ENCODE measurements at regions not wholly inside any gene's neighbourhood (a gene's known extent, or its start where the extent isn't known, plus 50 kb on each side); places are given as distances from the start of the nearest gene placed in this dataset.

DNA sequence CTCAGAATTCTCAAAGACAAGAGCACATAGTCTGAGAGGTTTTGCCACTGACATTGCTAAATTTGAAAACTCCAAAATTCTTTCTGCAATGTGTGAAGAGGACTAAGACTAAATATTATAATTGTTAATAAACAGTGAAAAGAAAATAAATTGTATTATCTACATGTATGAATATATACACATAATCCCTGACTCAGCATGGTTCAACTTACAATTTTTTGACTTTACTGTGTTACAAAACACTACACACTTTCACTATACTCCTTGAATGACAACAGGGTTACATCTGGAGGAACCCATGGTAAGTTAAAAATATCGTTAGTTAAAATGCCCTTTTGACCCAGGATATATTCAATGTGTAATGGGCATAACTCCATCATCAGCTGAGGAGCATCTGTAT, 2017.2 kb upstream of the TENM3 start:
- no peak for DNase-seq (ENCODE audit: low read depth)
- H3K4me3 ChIP-seq (ENCODE audit: low read depth, low read length) = no peak overlapping the region

DNA sequence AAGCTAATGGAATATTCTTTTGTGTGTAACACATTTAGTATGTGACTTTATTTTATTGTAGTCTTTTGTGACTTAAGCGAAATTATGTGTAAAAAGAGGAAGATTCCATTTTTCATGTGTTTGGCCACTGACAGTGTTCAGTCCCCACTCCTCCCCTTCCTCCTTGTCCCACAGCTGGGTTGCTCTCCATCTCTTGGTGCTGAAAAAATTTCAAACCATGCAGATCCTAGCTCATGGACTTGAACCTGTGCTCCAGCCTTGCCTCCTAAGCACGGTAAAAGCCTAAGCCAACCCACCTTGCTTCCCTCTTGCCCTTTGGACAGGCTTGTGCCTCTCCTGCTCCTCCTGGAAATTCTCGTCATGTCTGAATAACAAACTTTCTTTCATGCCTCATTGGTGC, 2008.5 kb upstream of the TENM3 start:
- DNase-seq (ENCODE audit: low read depth) = no peak

GRCh38 chr4:180240670-180241069, 2002.5 kb upstream of the TENM3 start:
- no peak for DNase-seq (ENCODE audit: low read depth)
- H3K4me3 ChIP-seq (ENCODE audit: low read depth, low read length) = no peak overlapping the region

More for the DNA sequence above, 2008.5 kb upstream of the TENM3 start:
- no peak overlapping the region for H3K4me3 ChIP-seq (ENCODE audit: low read depth, low read length)

GRCh38 chr4:180253419-180253818, 1989.8 kb upstream of the TENM3 start:
- no peak for DNase-seq (ENCODE audit: low read depth)

DNA sequence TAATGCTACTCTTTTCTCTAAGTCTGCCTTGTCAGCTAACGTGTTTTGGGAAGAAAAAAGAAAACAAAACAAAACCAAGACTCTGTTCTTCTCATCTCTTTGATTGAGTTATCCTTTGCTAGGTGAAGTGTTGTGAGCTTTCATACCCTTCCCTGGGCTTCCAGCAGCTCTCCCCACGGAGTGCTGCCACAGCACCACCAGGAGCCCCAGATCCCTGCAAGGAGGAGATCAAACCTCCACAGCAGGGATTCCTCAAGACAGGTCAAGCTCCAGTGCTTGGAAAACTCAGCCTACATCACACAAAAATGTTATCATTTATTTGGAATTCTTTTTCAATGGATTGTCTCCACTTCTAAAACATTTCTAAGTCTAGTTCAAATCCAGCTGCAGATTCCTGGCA, 1981.9 kb upstream of the TENM3 start:
- H3K4me3 ChIP-seq (ENCODE audit: low read depth, low read length) = no peak overlapping the region

More at GRCh38 chr4:180253419-180253818, 1989.8 kb upstream of the TENM3 start:
- no peak overlapping the region for H3K4me3 ChIP-seq (ENCODE audit: low read depth, low read length)

DNA sequence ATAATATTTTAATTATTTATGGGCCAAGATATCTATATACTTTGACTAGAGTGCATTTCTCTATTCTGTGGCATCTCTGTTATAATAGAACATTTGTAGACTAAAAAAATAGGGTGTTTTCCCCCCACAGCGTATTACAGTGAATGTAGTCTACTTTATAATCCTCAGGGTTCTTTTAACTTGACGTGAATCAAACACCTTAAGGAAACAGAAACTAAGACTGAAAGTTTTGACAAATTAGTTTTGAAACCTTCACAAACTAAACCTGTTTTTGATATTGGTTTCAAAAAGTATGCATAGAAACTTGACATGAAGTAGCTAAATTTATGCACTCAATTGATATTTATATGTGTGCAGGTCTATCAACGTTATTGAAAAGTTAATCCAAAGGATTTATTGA, 1963.1 kb upstream of the TENM3 start:
- DNase-seq (ENCODE audit: low read depth) = no peak
- no peak overlapping the region for H3K4me3 ChIP-seq (ENCODE audit: low read depth, low read length)

More for the DNA sequence above, 1981.9 kb upstream of the TENM3 start:
- no peak for DNase-seq (ENCODE audit: low read depth)

DNA sequence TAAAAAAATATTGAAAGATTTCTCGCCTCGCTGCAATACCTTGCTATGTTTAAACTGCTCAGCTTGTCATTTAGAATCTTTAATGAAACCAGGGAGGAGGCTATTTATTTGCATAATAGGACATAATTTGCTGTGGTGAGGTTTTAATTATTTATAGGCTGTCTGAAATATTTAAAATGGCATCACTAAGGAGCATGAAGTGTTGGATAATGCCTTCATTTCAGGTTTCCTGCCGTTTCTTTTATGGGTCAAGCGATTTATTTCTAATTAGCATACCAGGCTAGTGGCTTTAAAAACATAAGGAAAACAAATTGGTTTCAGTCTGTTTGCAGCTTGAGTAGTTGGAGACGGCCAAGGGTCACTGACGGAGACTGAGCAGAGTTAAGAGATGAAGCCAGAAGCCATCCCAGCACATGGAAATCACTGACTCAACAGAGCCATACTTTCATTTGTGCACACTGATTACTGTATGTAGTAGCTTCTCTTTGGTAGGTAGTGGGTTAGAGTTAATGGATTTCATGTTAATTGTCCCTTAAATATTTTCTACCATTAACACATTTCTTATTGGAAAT, 1962.4 kb upstream of the TENM3 start:
- no peak overlapping the region for H3K4me3 ChIP-seq (ENCODE audit: low read depth, low read length)
- DNase-seq (ENCODE audit: low read depth) = no peak

GRCh38 chr4:180281724-180282123, 1961.5 kb upstream of the TENM3 start:
- no peak for DNase-seq (ENCODE audit: low read depth)
- H3K4me3 ChIP-seq (ENCODE audit: low read depth, low read length) = no peak overlapping the region

- no peak for DNase-seq (ENCODE audit: low read depth)
These were observed 1958.9 kb upstream of the TENM3 start for GRCh38 chr4:180284267-180284666.

GRCh38 chr4:180285796-180286195, 1957.4 kb upstream of the TENM3 start:
- no peak overlapping the region for H3K4me3 ChIP-seq (ENCODE audit: low read depth, low read length)
- no peak for DNase-seq (ENCODE audit: low read depth)

More at GRCh38 chr4:180284267-180284666, 1958.9 kb upstream of the TENM3 start:
- no peak overlapping the region for H3K4me3 ChIP-seq (ENCODE audit: low read depth, low read length)

- no peak overlapping the region for H3K4me3 ChIP-seq (ENCODE audit: low read depth, low read length)
- no peak for DNase-seq (ENCODE audit: low read depth)
These were observed 1950.9 kb upstream of the TENM3 start for GRCh38 chr4:180292339-180292738.

DNA sequence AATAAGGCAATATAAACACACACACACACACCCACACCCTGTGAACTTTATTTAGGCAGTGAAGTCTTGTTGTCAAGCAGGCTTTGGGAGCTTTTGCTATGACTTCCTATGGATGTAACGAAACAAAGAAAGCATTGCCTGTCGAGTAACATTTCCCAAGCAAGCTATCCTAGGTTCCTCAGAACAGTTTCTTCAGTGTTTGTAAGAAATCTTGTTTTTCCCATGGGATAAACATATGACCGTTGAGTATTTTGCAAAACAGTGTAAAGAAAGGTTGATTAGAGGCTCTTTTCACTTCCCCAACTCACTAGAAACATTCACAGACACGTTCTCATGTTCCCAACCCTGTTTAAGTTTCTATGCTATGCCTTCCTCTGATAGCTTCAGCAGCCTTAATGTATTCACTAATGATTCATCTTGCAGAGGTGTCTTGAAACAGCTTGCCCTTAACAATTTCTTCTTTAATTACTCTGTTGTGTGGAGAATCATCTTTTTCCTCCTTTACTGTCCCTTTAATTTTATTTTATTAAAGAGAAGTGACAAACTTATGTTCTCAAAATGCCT, 1947.1 kb upstream of the TENM3 start:
- no peak for DNase-seq (ENCODE audit: low read depth)
- H3K4me3 ChIP-seq (ENCODE audit: low read depth, low read length) = no peak overlapping the region

DNA sequence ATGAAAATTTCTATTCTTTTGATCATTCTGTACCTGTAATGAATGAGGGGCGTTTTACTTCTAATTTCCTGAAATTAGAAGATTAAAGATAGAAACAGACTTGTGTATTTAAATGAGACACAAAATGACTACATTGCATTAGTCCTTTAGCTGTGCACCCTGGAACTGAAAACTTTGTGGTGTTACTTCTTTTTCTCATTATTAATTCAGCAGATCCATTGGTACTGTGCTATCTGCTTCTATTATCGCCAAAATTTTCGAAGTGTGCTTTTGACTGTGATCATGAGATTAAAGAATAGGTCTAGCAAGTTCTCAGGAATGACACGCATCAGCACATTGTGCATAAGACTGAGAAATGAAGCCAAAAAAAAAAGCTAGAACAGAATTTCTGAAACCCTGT, 1938.9 kb upstream of the TENM3 start:
- no peak for DNase-seq (ENCODE audit: low read depth)
- no peak overlapping the region for H3K4me3 ChIP-seq (ENCODE audit: low read depth, low read length)

GRCh38 chr4:180310616-180311015, 1932.6 kb upstream of the TENM3 start:
- H3K4me3 ChIP-seq (ENCODE audit: low read depth, low read length) = no peak overlapping the region
- no peak for DNase-seq (ENCODE audit: low read depth)

GRCh38 chr4:180314972-180315371, 1928.2 kb upstream of the TENM3 start:
- DNase-seq (ENCODE audit: low read depth) = no peak
- H3K4me3 ChIP-seq (ENCODE audit: low read depth, low read length) = no peak overlapping the region

DNA sequence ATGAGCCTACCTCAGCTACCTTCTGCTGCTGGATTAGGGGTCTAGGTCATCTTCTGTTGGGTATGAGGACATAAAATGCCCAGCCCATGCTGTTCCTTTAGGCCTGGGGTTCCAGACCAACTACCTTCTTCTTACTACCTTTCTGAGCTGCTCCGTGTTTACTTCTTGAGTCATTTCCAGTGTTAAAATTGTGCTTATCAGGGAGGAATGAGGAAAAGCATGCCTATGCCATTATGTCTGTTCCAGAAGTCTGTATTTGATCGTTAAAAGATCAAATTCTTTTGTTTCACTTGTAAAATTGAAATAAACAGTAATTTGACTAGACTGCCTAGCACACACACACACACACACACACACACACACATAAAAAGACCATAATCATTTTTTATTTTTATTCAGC, 1912.7 kb upstream of the TENM3 start:
- H3K4me3 ChIP-seq (ENCODE audit: low read depth, low read length) = no peak overlapping the region
- DNase-seq (ENCODE audit: low read depth) = no peak

DNA sequence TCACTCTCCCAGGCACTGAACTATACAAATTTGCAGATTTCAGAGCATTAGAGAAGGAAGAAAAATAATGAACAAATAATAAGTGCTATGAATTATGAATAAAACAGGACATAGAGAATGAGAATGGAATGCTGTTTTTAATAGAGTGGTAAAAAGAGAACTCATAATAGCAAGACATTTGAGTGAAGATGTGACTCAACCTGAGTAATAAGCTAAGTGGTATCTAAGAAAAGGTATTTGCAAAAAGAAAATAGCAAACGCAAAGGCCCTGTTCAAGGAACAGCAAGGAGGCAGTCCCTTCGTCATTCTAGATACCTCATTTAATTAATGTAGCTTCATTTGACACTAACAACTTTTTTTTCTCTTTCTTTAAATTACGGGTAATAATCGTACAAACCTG, 1910.0 kb upstream of the TENM3 start:
- no peak for DNase-seq (ENCODE audit: low read depth)
- no peak overlapping the region for H3K4me3 ChIP-seq (ENCODE audit: low read depth, low read length)

GRCh38 chr4:180335566-180335965, 1907.6 kb upstream of the TENM3 start:
- no peak for DNase-seq (ENCODE audit: low read depth)
- H3K4me3 ChIP-seq (ENCODE audit: low read depth, low read length) = no peak overlapping the region

GRCh38 chr4:180336494-180337090, 1906.6 kb upstream of the TENM3 start:
- no peak overlapping the region for H3K4me3 ChIP-seq (ENCODE audit: low read depth, low read length)
- DNase-seq (ENCODE audit: low read depth) = no peak

DNA sequence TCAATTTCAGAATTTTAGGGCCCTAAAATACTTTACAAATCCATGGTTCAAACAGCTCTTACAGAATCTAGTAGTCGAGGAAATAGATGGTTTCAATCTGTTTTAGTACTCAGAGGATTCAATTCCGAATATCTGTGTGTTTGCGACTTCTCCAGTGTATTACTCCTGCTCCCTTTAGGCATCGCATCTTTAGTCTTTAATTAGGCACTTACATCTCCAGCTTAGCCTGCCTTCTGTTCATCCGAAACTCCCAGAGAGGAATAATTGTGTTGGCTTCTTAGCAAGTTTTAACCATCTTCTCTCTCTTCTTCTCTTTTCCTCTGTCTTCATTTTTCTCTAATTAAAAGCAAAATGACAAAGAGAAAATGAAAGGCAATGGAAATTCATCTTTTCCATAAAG, 1901.3 kb upstream of the TENM3 start:
- no peak overlapping the region for H3K4me3 ChIP-seq (ENCODE audit: low read depth, low read length)
- no peak for DNase-seq (ENCODE audit: low read depth)

DNA sequence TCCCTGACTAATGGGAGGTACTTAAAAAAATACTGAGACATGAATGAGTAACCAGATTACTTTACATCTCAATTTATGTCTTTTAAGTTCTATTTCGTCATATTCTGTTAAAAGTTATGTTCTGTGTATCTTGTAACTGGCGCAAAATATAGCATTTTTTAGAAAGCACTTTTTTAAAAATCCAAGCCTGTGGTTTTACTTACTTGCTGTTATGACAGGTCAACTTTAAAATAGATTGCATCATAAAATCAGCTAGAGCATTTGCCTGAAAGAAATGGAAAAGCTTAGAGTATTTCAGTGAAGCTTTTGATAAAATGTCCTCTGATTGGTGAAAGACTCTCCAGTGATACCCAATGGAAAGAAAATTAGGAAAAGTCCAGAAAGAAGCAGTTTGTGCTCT, 1892.3 kb upstream of the TENM3 start:
- no peak overlapping the region for H3K4me3 ChIP-seq (ENCODE audit: low read depth, low read length)
- DNase-seq (ENCODE audit: low read depth) = no peak

Data from skeletal muscle cell (primary cell).